GM12873 (cell line): ENCODE measurements at regions not wholly inside any gene's neighbourhood (a gene's known extent, or its start where the extent isn't known, plus 50 kb on each side); places are given as distances from the start of the nearest gene placed in this dataset.

ENCODE experiments used
- CTCF ChIP-seq: IDR thresholded peaks from 2 replicates; pipeline ENCODE4 v1.5.1; 2012; ENCODE audit warnings: low read depth, mild to moderate bottlenecking, moderate library complexity, low read length, control low read depth; ENCODE audit not compliant: insufficient read depth; ENCODE audit errors: missing control alignments

- no peak for TF ChIP-seq CTCF
These were observed 1038.1 kb downstream of the SUCLG1 start for GRCh38 chr2:83420993-83421392.

- TF ChIP-seq CTCF = no peak
These were observed 1064.8 kb downstream of the SUCLG1 start for GRCh38 chr2:83394134-83394904.

- no peak for TF ChIP-seq CTCF
These were observed 1070.3 kb downstream of the SUCLG1 start for GRCh38 chr2:83388804-83389203.

GRCh38 chr2:83386549-83386948, 1072.5 kb downstream of the SUCLG1 start:
- TF ChIP-seq CTCF = no peak

GRCh38 chr2:83378921-83379320, 1080.2 kb downstream of the SUCLG1 start:
- TF ChIP-seq CTCF = no peak

GRCh38 chr2:83376731-83377130, 1082.3 kb downstream of the SUCLG1 start:
- TF ChIP-seq CTCF = no peak

GRCh38 chr2:83370419-83370762, 1088.7 kb downstream of the SUCLG1 start:
- no peak for TF ChIP-seq CTCF
